Psoas muscle (tissue), 7 donors: ENCODE measurements at regions not wholly inside any gene's neighbourhood (a gene's known extent, or its start where the extent isn't known, plus 50 kb on each side); places are given as distances from the start of the nearest gene placed in this dataset.

Source experiments
- ATAC-seq, 4 donors: fragments of 200-7000 bp; cut with Tn5 transposase; one replicate each; pipeline ENCODE4 v1.9.1; 2020; ENCODE audit warnings: moderate library complexity in 3 of 4, mild to moderate bottlenecking in 2 of 4
- DNase-seq, 2 donors: peaks; one replicate each; pipeline ENCODE4 v3.0.0-alpha.2; 2020
- H3K27ac ChIP-seq: fragments of 200-600 bp; one replicate; pipeline ENCODE4 v1.8.0; 2022
- H3K27me3 ChIP-seq, 3 donors: fragments of 200-600 bp in 1 of 3; one replicate each; pipeline versions ENCODE4 v1.6.1 to v1.8.0; 2013 to 2022; ENCODE audit warnings: low read length in 2 of 3, mild to moderate bottlenecking in 2 of 3, moderate library complexity in 1 of 3; ENCODE audit not compliant: insufficient read depth in 3 of 3
- H3K36me3 ChIP-seq, 2 donors: fragments of 200-600 bp in 1 of 2; one replicate each; pipeline versions ENCODE4 v1.6.1 to v1.8.0; 2013 to 2022; ENCODE audit warnings: low read depth in 1 of 2, mild to moderate bottlenecking in 1 of 2, moderate library complexity in 1 of 2; ENCODE audit not compliant: insufficient read depth in 1 of 2
- H3K4me1 ChIP-seq: fragments of 200-600 bp; one replicate; pipeline ENCODE4 v1.8.0; 2022
- H3K4me3 ChIP-seq: fragments of 200-600 bp; one replicate; pipeline ENCODE4 v1.8.0; 2022; ENCODE audit warnings: mild to moderate bottlenecking
- H3K9me3 ChIP-seq: fragments of 200-600 bp; one replicate; pipeline ENCODE4 v1.8.0; 2022
- CTCF ChIP-seq: fragments of 200-600 bp; IDR thresholded peaks from one replicate; pipeline ENCODE4 v1.8.0; 2022; ENCODE audit warnings: antibody characterized with exemption
- WGBS, 3 donors: extraction: QIAGEN DNeasy Blood & Tissue Kit; methylation state at CpG; one replicate each; pipeline versions ENCODE4 v1.1.6 to v1.1.7; 2013; 5-methylcytosine and 5-hydroxymethylcytosine counted together
- intact Hi-C, 2 donors: fragments of 100-400 bp; cut with DNase I; formaldehyde crosslinking; loops; one replicate each; pipeline versions ENCODE4 v1.11.0 to v1.14.2; 2022
- donor health status: healthy with polysubstance abuse.
- donor health status: DM: no; HTN: no; CAD: no; lungs with moderate emphysema.
- donor health status: Bipolar disorder and iron deficiency.
- donor health status: healthy.
- donor health status: DM: yes; HTN: yes; CAD: no.
- donor health status: DM: no; HTN: no; CAD: no.
- donor health status: DM: yes; HTN: yes; CAD: no.

DNA sequence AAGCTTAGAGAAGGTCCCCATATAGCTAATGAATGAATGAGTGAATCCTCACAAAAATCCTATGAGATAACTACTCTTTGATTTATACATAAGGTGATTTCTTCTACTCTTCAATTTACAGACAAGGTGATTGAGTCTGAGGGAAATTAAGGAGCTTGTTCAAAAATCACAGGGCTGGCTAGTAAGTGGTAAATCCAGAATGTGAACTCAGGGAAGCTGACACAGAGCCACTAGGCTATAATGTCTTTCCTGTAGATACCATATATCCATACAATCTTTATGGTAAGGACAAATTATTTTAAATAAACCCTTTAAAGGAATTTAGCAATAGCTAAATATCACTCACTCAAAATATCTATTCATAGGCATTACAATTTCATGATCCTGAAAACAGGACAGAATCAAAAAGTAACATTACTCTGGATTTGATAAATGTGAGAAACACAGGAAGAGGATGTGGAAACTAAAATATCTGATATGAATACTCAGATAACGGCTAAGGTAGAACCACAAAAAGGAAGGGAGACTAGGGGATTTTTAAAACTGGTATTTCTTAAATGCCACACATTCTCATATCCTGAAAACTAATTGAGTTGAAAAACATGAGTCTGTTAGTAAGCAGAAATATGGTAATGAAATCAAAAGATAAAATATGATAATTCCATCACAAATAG, 108.2 kb downstream of the NBPF12 start:
- no peaks in the 10 kb centered on the region for H3K4me1 ChIP-seq
- no peak for ATAC-seq
- no peak for DNase-seq
- H3K4me3 ChIP-seq = no peak overlapping the region
- H3K36me3 ChIP-seq = no peaks in the 10 kb centered on the region
- intact Hi-C loops = no loop called here
- no peak overlapping the region for H3K27ac ChIP-seq
- no peak for TF ChIP-seq CTCF
- 59 to 67% (median 61%) methylated on average over 1 of the region's 1 CpG for WGBS, 3 donors
- H3K27me3 ChIP-seq = peaks cover 0 to 8% (median 0%) of the 10 kb centered on the region in 3 donors
- H3K9me3 ChIP-seq = no peaks in the 10 kb centered on the region
